RWPE2 (cell line): ENCODE measurements at regions not wholly inside any gene's neighbourhood (a gene's known extent, or its start where the extent isn't known, plus 50 kb on each side); places are given as distances from the start of the nearest gene placed in this dataset.

Experiments used
- ATAC-seq: fragments of 200-7000 bp; cut with Tn5 transposase; 3 replicates; pipeline ENCODE4 v1.9.1; 2021; ENCODE audit warnings: low read depth
- DNase-seq: peaks from one replicate; pipeline ENCODE4 v3.0.0-alpha.2; 2020; ENCODE audit warnings: low spot score
- H3K27ac ChIP-seq: fragments of 450-650 bp; 2 replicates; pipeline ENCODE4 v1.5.1; 2017; ENCODE audit warnings: mild to moderate bottlenecking; ENCODE audit not compliant: poor library complexity, severe bottlenecking
- H3K27me3 ChIP-seq: fragments of 250-450 bp; sonication (Bioruptor Pico); 2 replicates; pipeline ENCODE4 v1.5.1; 2021; ENCODE audit warnings: mild to moderate bottlenecking, moderate library complexity; ENCODE audit not compliant: insufficient read depth, poor library complexity, severe bottlenecking
- H3K36me3 ChIP-seq: fragments of 250-450 bp; sonication (Bioruptor Pico); 2 replicates; pipeline ENCODE4 v1.5.1; 2020; ENCODE audit warnings: low read depth, mild to moderate bottlenecking, moderate library complexity
- H3K4me1 ChIP-seq: fragments of 250-450 bp; sonication (Bioruptor Pico); 2 replicates; pipeline ENCODE4 v1.5.1; 2021; ENCODE audit warnings: mild to moderate bottlenecking, moderate library complexity; ENCODE audit not compliant: insufficient read depth, poor library complexity, severe bottlenecking
- H3K4me3 ChIP-seq: fragments of 250-450 bp; sonication (Bioruptor Pico); 2 replicates; pipeline ENCODE4 v1.5.1; 2021; ENCODE audit warnings: mild to moderate bottlenecking, moderate library complexity; ENCODE audit not compliant: severe bottlenecking
- H3K9me3 ChIP-seq: fragments of 250-450 bp; sonication (Bioruptor Pico); 2 replicates; pipeline ENCODE4 v1.5.1; 2021; ENCODE audit warnings: mild to moderate bottlenecking, moderate library complexity; ENCODE audit not compliant: severe bottlenecking
- CTCF ChIP-seq: fragments of 450-650 bp; IDR thresholded peaks from one replicate; pipeline ENCODE4 v1.5.1; 2017; ENCODE audit warnings: mild to moderate bottlenecking, moderate library complexity; ENCODE audit not compliant: poor library complexity, severe bottlenecking

DNA sequence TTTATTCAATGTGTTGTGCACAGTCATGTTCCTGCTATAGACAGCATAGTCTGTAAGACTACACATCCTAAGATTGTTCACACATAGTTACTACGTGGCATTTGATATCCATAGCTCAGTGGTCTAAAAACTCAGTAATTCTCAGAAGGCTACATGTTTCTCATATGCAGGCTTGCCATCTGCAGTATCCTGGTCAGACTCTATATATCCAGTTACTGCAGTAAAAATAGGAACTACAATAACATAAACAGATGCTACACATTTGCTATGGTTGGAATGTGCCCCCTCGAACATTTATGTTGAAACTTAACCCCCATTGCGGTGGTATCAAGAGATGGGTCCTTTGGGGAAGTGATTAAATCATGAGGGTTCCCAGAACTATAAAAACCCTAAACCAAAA, 1377.8 kb upstream of the LRRTM3 start:
- no peak for ATAC-seq
- Histone ChIP-seq H3K36me3 (no peaks in the 10 kb centered on the region), H3K27ac (no peak overlapping the region), H3K4me3 (no peak overlapping the region), H3K27me3 (no peaks in the 10 kb centered on the region), H3K4me1 (no peaks in the 10 kb centered on the region), H3K9me3 (no peaks in the 10 kb centered on the region)
- no peak for DNase-seq
- TF ChIP-seq CTCF = no peak

- no peak for TF ChIP-seq CTCF
- no peaks in the 10 kb centered on the region for H3K4me1 ChIP-seq
- no peaks in the 10 kb centered on the region for H3K9me3 ChIP-seq
- no peak overlapping the region for H3K4me3 ChIP-seq
- no peak for ATAC-seq
- no peak overlapping the region for H3K27ac ChIP-seq
- DNase-seq = no peak
- H3K27me3 ChIP-seq = no peaks in the 10 kb centered on the region
- H3K36me3 ChIP-seq = no peaks in the 10 kb centered on the region
These were observed 1375.1 kb upstream of the LRRTM3 start for GRCh38 chr10:65550761-65551160.

DNA sequence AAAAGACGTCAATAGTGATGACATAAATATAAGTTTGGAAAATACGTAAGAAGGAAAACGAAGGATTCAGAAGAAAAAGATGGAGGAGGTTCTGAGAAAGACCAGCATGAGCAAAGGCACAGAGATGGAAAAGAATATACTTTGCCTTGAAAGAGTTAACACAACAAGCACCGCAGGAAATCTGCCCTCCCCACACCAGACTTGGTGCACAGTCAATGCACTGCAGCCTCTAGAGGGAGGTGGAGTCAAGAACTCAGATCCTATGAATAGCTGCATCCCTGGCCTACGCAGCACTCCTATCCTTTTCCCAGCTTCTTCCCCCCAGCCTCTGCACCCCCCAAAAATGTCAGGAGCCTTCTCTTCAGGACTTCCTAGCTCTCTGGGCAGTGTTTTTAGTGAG, 1370.6 kb upstream of the LRRTM3 start:
- H3K27me3 ChIP-seq = no peaks in the 10 kb centered on the region
- no peak overlapping the region for H3K27ac ChIP-seq
- no peak for ATAC-seq
- H3K9me3 ChIP-seq = no peaks in the 10 kb centered on the region
- no peak for TF ChIP-seq CTCF
- H3K4me3 ChIP-seq = no peak overlapping the region
- no peaks in the 10 kb centered on the region for H3K4me1 ChIP-seq
- H3K36me3 ChIP-seq = no peaks in the 10 kb centered on the region
- DNase-seq = no peak

- Histone ChIP-seq H3K36me3 (no peaks in the 10 kb centered on the region), H3K4me1 (no peaks in the 10 kb centered on the region), H3K9me3 (no peaks in the 10 kb centered on the region), H3K27me3 (no peaks in the 10 kb centered on the region), H3K27ac (no peak overlapping the region), H3K4me3 (no peak overlapping the region)
- no peak for TF ChIP-seq CTCF
- DNase-seq = no peak
- no peak for ATAC-seq
These were observed 1369.8 kb upstream of the LRRTM3 start for GRCh38 chr10:65556006-65556405.

- DNase-seq = no peak
- ATAC-seq = no peak
- Histone ChIP-seq H3K27me3 (no peaks in the 10 kb centered on the region), H3K9me3 (no peaks in the 10 kb centered on the region), H3K36me3 (no peaks in the 10 kb centered on the region), H3K4me3 (no peak overlapping the region), H3K4me1 (no peaks in the 10 kb centered on the region), H3K27ac (no peak overlapping the region)
- no peak for TF ChIP-seq CTCF
These were observed 1366.5 kb upstream of the LRRTM3 start for GRCh38 chr10:65559369-65559768.
